H1 (cell line): ENCODE measurements at regions not wholly inside any gene's neighbourhood (a gene's known extent, or its start where the extent isn't known, plus 50 kb on each side); places are given as distances from the start of the nearest gene placed in this dataset.

Experiments
- CHD1 ChIP-seq: IDR thresholded peaks from 2 replicates; pipeline ENCODE4 v1.6.1; 2012; ENCODE audit warnings: low read depth, low read length, improper control_type of control experiment
- TBP ChIP-seq: IDR thresholded peaks from 2 replicates; pipeline ENCODE4 v1.6.1; 2011; ENCODE audit warnings: low read depth, low read length, improper control_type of control experiment

GRCh38 chr2:226558418-226558817, 241.2 kb downstream of the IRS1 start (continued):
- no peak for TF ChIP-seq TBP
- no peak for TF ChIP-seq CHD1
